MM.1S (cell line): ENCODE measurements at regions not wholly inside any gene's neighbourhood (a gene's known extent, or its start where the extent isn't known, plus 50 kb on each side); places are given as distances from the start of the nearest gene placed in this dataset.

Experiments
- DNase-seq: peaks from one replicate; pipeline ENCODE4 v3.0.0-alpha.2; 2015
- H2AFZ ChIP-seq: fragments of 300-600 bp; sonication (generic); 2 replicates; pipeline ENCODE4 v1.6.0; 2016; ENCODE audit warnings: antibody characterized with exemption, low read length
- H3F3A ChIP-seq: fragments of 300-600 bp; sonication (generic); 2 replicates; pipeline ENCODE4 v1.6.1; 2016; ENCODE audit warnings: mild to moderate bottlenecking, antibody characterized with exemption, low read length, moderate library complexity, mixed read lengths; ENCODE audit not compliant: insufficient read depth
- H3K27ac ChIP-seq: fragments of 300-600 bp; sonication (generic); 2 replicates; pipeline ENCODE4 v1.5.1; 2016; ENCODE audit warnings: mild to moderate bottlenecking, low read length
- H3K27me3 ChIP-seq: fragments of 300-600 bp; sonication (generic); replicated peaks from 2 replicates; pipeline ENCODE4 v1.6.0; 2016; ENCODE audit warnings: low read length; ENCODE audit not compliant: insufficient read depth
- H3K36me3 ChIP-seq: fragments of 300-600 bp; sonication (generic); replicated peaks from 2 replicates; pipeline ENCODE4 v1.6.1; 2016; ENCODE audit warnings: mild to moderate bottlenecking, low read length, mixed read lengths; ENCODE audit not compliant: insufficient read depth
- H3K4me1 ChIP-seq: fragments of 300-600 bp; sonication (generic); 2 replicates; pipeline ENCODE4 v1.6.1; 2016; ENCODE audit warnings: low read length, mixed read lengths
- H3K4me2 ChIP-seq: fragments of 300-600 bp; sonication (generic); 2 replicates; pipeline ENCODE4 v1.6.0; 2016; ENCODE audit warnings: low read depth, low read length
- H3K4me3 ChIP-seq: fragments of 300-600 bp; sonication (generic); 2 replicates; pipeline ENCODE4 v1.5.1; 2016; ENCODE audit warnings: low read length, mixed read lengths
- H3K79me2 ChIP-seq: fragments of 300-600 bp; sonication (generic); 2 replicates; pipeline ENCODE4 v1.6.1; 2016; ENCODE audit warnings: mixed run types, low read length, mixed read lengths
- H3K9ac ChIP-seq: fragments of 300-600 bp; sonication (generic); 2 replicates; pipeline ENCODE4 v1.6.1; 2016; ENCODE audit warnings: low read length, mixed read lengths
- H3K9me2 ChIP-seq: fragments of 300-600 bp; sonication (generic); replicated peaks from 2 replicates; pipeline ENCODE4 v1.6.1; 2016; ENCODE audit warnings: mild to moderate bottlenecking, low read length, mixed read lengths; ENCODE audit not compliant: insufficient read depth
- H3K9me3 ChIP-seq: fragments of 300-600 bp; sonication (generic); replicated peaks from 2 replicates; pipeline ENCODE4 v1.6.1; 2016; ENCODE audit warnings: mild to moderate bottlenecking, low read length, mixed read lengths; ENCODE audit not compliant: insufficient read depth
- H4K20me1 ChIP-seq: fragments of 300-600 bp; sonication (generic); 2 replicates; pipeline ENCODE4 v1.6.1; 2016; ENCODE audit warnings: mild to moderate bottlenecking, low read length, moderate library complexity, mixed read lengths; ENCODE audit not compliant: insufficient read depth
- CTCF ChIP-seq: fragments of 300-600 bp; sonication (generic); IDR thresholded peaks from 2 replicates; pipeline ENCODE4 v1.5.1; 2016; ENCODE audit warnings: antibody characterized with exemption, low read length, mixed read lengths
- EZH2 ChIP-seq: fragments of 300-600 bp; sonication (generic); optimal IDR thresholded peaks from 2 replicates; pipeline ENCODE3; 2017; ENCODE audit warnings: low read depth, mild to moderate bottlenecking, antibody characterized with exemption, low read length, mixed read lengths
- EZH2phosphoT487 ChIP-seq: fragments of 300-600 bp; sonication (generic); IDR thresholded peaks from 2 replicates; pipeline ENCODE4 v1.6.1; 2018; ENCODE audit warnings: antibody characterized with exemption, low read length

GRCh38 chr16:79809376-79809775, 208.8 kb upstream of the MAF start:
- Histone ChIP-seq H3K27me3 (no peaks in the 10 kb centered on the region), H3K9ac (no peak overlapping the region), H3F3A (no peaks in the 10 kb centered on the region), H3K4me2 (no peak overlapping the region), H2AFZ (no peak overlapping the region), H3K79me2 (no peaks in the 10 kb centered on the region), H3K27ac (no peak overlapping the region), H3K9me3 (no peaks in the 10 kb centered on the region), H3K9me2 (no peaks in the 10 kb centered on the region), H3K36me3 (no peaks in the 10 kb centered on the region), H4K20me1 (no peaks in the 10 kb centered on the region), H3K4me1 (no peaks in the 10 kb centered on the region), H3K4me3 (no peak overlapping the region)
- TF ChIP-seq CTCF (no peak), EZH2phosphoT487 (no peak), EZH2 (no peak)
- no peak for DNase-seq

GRCh38 chr16:79808731-79809130, 208.2 kb upstream of the MAF start:
- H3K4me2 ChIP-seq: no peak overlapping the region
- H3K9ac ChIP-seq: no peak overlapping the region
- no peak overlapping the region for H3K27ac ChIP-seq
- H3K9me3 ChIP-seq: no peaks in the 10 kb centered on the region
- no peaks in the 10 kb centered on the region for H3K9me2 ChIP-seq
- DNase-seq: no peak
- H3K79me2 ChIP-seq: no peaks in the 10 kb centered on the region
- no peaks in the 10 kb centered on the region for H3K4me1 ChIP-seq
- TF ChIP-seq EZH2 (no peak), CTCF (no peak), EZH2phosphoT487 (no peak)
- H4K20me1 ChIP-seq: no peaks in the 10 kb centered on the region
- H3K4me3 ChIP-seq: no peak overlapping the region
- H2AFZ ChIP-seq: no peak overlapping the region
- no peaks in the 10 kb centered on the region for H3F3A ChIP-seq
- H3K36me3 ChIP-seq: no peaks in the 10 kb centered on the region
- no peaks in the 10 kb centered on the region for H3K27me3 ChIP-seq

- no peaks in the 10 kb centered on the region for H3F3A ChIP-seq
- no peaks in the 10 kb centered on the region for H4K20me1 ChIP-seq
- no peaks in the 10 kb centered on the region for H3K27me3 ChIP-seq
- H3K9ac ChIP-seq: no peak overlapping the region
- no peak overlapping the region for H3K27ac ChIP-seq
- H3K4me1 ChIP-seq: no peaks in the 10 kb centered on the region
- no peaks in the 10 kb centered on the region for H3K79me2 ChIP-seq
- no peak overlapping the region for H3K4me3 ChIP-seq
- H2AFZ ChIP-seq: no peak overlapping the region
- DNase-seq: no peak
- H3K9me2 ChIP-seq: no peaks in the 10 kb centered on the region
- no peak for TF ChIP-seq EZH2phosphoT487
- no peaks in the 10 kb centered on the region for H3K9me3 ChIP-seq
- no peak overlapping the region for H3K4me2 ChIP-seq
- no peaks in the 10 kb centered on the region for H3K36me3 ChIP-seq
Observed at GRCh38 chr16:79806757-79807156, 206.2 kb upstream of the MAF start.

- H3K4me3 ChIP-seq: no peak overlapping the region
- H3K4me1 ChIP-seq: peaks cover 5% of the 10 kb centered on the region
- no peak overlapping the region for H3K27ac ChIP-seq
- H3K9me3 ChIP-seq: no peaks in the 10 kb centered on the region
- H3K36me3 ChIP-seq: no peaks in the 10 kb centered on the region
- no peak overlapping the region for H3K4me2 ChIP-seq
- H3K9ac ChIP-seq: no peak overlapping the region
- no peaks in the 10 kb centered on the region for H3F3A ChIP-seq
- H4K20me1 ChIP-seq: no peaks in the 10 kb centered on the region
- DNase-seq: no peak
- H3K27me3 ChIP-seq: no peaks in the 10 kb centered on the region
- no peaks in the 10 kb centered on the region for H3K79me2 ChIP-seq
- no peak overlapping the region for H2AFZ ChIP-seq
- no peaks in the 10 kb centered on the region for H3K9me2 ChIP-seq
- TF ChIP-seq EZH2phosphoT487 (no peak), EZH2 (no peak), CTCF (no peak)
Observed at GRCh38 chr16:79805621-79806020, 205.1 kb upstream of the MAF start.
